SU-DHL-6 (cell line): ENCODE measurements at regions not wholly inside any gene's neighbourhood (a gene's known extent, or its start where the extent isn't known, plus 50 kb on each side); places are given as distances from the start of the nearest gene placed in this dataset.

Experiments used
- H2AFZ ChIP-seq: fragments of 200-600 bp; sonication (generic); 2 replicates; pipeline ENCODE4 v1.6.1; 2014; ENCODE audit warnings: low read depth, mild to moderate bottlenecking, moderate library complexity, mixed read lengths, antibody characterized with exemption, low read length; ENCODE audit not compliant: severe bottlenecking
- H3F3A ChIP-seq: fragments of 200-600 bp; shearing (Covaris generic); 2 replicates; pipeline ENCODE4 v1.6.0; 2016; ENCODE audit warnings: antibody characterized with exemption, mild to moderate bottlenecking; ENCODE audit not compliant: insufficient read depth
- H3K27ac ChIP-seq: fragments of 200-600 bp; sonication (generic); 2 replicates; pipeline ENCODE4 v1.5.1; 2016; ENCODE audit warnings: low read depth, mild to moderate bottlenecking, low read length, moderate library complexity, mixed read lengths
- H3K27me3 ChIP-seq: fragments of 200-600 bp; sonication (generic), shearing (Covaris generic); 2 replicates; pipeline ENCODE4 v1.6.0; 2014; ENCODE audit warnings: mild to moderate bottlenecking, low read length
- H3K36me3 ChIP-seq: fragments of 200-600 bp; sonication (generic); 2 replicates; pipeline ENCODE4 v1.6.1; 2014; ENCODE audit warnings: mild to moderate bottlenecking, low read length, mixed read lengths
- H3K4me2 ChIP-seq: fragments of 300-600, 200-600 bp; shearing (Covaris generic), sonication (generic); 2 replicates; pipeline ENCODE4 v1.6.0; 2014; ENCODE audit warnings: low read length, low read depth, mild to moderate bottlenecking; ENCODE audit not compliant: poor library complexity, severe bottlenecking
- H3K4me3 ChIP-seq: fragments of 200-600 bp; sonication (generic); 2 replicates; pipeline ENCODE4 v1.5.1; 2014; ENCODE audit warnings: antibody characterized with exemption, low read length, mild to moderate bottlenecking, mixed read lengths; ENCODE audit not compliant: insufficient read depth, poor library complexity, severe bottlenecking
- H3K79me2 ChIP-seq: fragments of 200-600 bp; sonication (generic); 2 replicates; pipeline ENCODE4 v1.6.1; 2014; ENCODE audit warnings: mild to moderate bottlenecking, low read length, moderate library complexity; ENCODE audit not compliant: insufficient read depth
- H3K9ac ChIP-seq: fragments of 200-600 bp; sonication (generic); 2 replicates; pipeline ENCODE4 v1.7.0; 2014; ENCODE audit warnings: mild to moderate bottlenecking, low read length
- H3K9me2 ChIP-seq: fragments of 200-600 bp; sonication (generic); replicated peaks from 2 replicates; pipeline ENCODE4 v1.6.1; 2014; ENCODE audit warnings: low read length; ENCODE audit not compliant: insufficient read depth
- H3K9me3 ChIP-seq: fragments of 200-600 bp; sonication (generic); 2 replicates; pipeline ENCODE4 v1.6.1; 2014; ENCODE audit warnings: low read length, mixed read lengths; ENCODE audit not compliant: insufficient read depth
- H4K20me1 ChIP-seq: fragments of 200-600 bp; sonication (generic); 2 replicates; pipeline ENCODE4 v1.6.1; 2014; ENCODE audit warnings: low read depth, mild to moderate bottlenecking, antibody characterized with exemption, low read length, moderate library complexity, mixed read lengths
- EZH2phosphoT487 ChIP-seq: fragments of 200-600 bp; sonication (generic), shearing (Covaris generic); conservative IDR thresholded peaks from 2 replicates; pipeline ENCODE4 v1.6.1; 2018; ENCODE audit warnings: mild to moderate bottlenecking, antibody characterized with exemption, low read length, moderate library complexity, mixed read lengths
- TF ChIP-seq, protein P1 (sequence below): fragments of 200-600 bp; sonication (generic); IDR thresholded peaks from one replicate; pipeline ENCODE4 v1.5.1; 2017; ENCODE audit warnings: antibody characterized with exemption, mild to moderate bottlenecking, low read length, moderate library complexity; ENCODE audit not compliant: insufficient read depth, poor library complexity, severe bottlenecking

DNA sequence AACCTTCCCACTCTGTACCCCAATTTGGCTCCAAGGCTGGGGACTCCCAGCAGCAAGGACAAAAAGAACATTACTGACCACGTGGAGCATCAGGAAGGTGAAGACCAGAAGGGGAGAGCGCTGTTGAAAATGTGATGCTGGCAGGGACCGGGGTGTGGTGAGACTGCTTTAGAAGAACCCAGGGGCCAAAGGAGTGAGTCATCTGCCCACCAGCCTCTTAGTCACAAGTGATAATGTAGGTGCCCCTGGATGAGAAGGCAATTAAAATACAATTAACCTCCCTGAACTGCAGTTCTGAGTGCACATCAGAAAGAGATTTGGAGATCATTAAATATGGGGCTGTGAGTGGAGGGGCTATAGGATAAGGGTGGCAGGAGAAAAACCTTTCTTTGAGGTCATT is 366.6 kb upstream of the CCL2 start:
- Histone ChIP-seq H3K4me3 (no peak overlapping the region), H4K20me1 (no peaks in the 10 kb centered on the region), H3K9me3 (no peaks in the 10 kb centered on the region), H3K9ac (no peak overlapping the region), H3F3A (no peaks in the 10 kb centered on the region), H3K9me2 (no peaks in the 10 kb centered on the region), H3K79me2 (no peaks in the 10 kb centered on the region), H3K4me2 (no peak overlapping the region), H2AFZ (no peak overlapping the region), H3K27ac (no peak overlapping the region), H3K27me3 (no peaks in the 10 kb centered on the region), H3K36me3 (no peaks in the 10 kb centered on the region)
- TF ChIP-seq, protein P1, sequence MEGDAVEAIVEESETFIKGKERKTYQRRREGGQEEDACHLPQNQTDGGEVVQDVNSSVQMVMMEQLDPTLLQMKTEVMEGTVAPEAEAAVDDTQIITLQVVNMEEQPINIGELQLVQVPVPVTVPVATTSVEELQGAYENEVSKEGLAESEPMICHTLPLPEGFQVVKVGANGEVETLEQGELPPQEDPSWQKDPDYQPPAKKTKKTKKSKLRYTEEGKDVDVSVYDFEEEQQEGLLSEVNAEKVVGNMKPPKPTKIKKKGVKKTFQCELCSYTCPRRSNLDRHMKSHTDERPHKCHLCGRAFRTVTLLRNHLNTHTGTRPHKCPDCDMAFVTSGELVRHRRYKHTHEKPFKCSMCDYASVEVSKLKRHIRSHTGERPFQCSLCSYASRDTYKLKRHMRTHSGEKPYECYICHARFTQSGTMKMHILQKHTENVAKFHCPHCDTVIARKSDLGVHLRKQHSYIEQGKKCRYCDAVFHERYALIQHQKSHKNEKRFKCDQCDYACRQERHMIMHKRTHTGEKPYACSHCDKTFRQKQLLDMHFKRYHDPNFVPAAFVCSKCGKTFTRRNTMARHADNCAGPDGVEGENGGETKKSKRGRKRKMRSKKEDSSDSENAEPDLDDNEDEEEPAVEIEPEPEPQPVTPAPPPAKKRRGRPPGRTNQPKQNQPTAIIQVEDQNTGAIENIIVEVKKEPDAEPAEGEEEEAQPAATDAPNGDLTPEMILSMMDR = no peak
- TF ChIP-seq EZH2phosphoT487 = no peak

DNA sequence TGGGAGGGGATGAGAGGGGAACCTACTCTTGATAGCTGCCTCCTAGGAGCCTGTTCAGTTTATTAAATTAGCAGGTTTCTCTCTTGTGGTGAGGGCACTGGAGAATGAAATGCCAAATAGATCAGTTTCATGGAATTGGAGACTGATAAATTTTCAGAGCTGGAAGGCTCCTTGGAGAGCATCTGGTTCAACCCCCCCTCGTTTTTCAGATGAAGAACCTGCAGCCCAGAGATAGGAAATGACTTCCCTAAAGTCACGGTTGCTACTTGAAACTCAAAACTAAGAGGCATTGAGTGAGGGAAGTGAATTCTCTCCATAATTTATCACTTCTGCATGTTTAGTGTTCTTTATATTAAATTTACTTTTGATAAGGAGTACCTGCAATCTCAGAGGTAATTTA is 366.0 kb upstream of the CCL2 start:
- no peak overlapping the region for H3K4me3 ChIP-seq
- H3K9me2 ChIP-seq = no peaks in the 10 kb centered on the region
- H3K27me3 ChIP-seq = no peaks in the 10 kb centered on the region
- H3K27ac ChIP-seq = no peak overlapping the region
- no peaks in the 10 kb centered on the region for H3K9me3 ChIP-seq
- H3K4me2 ChIP-seq = no peak overlapping the region
- H4K20me1 ChIP-seq = no peaks in the 10 kb centered on the region
- TF ChIP-seq, protein P1 = no peak
- no peak for TF ChIP-seq EZH2phosphoT487
- H3F3A ChIP-seq = no peaks in the 10 kb centered on the region
- H2AFZ ChIP-seq = no peak overlapping the region
- H3K79me2 ChIP-seq = no peaks in the 10 kb centered on the region
- H3K36me3 ChIP-seq = no peaks in the 10 kb centered on the region
- no peak overlapping the region for H3K9ac ChIP-seq

DNA sequence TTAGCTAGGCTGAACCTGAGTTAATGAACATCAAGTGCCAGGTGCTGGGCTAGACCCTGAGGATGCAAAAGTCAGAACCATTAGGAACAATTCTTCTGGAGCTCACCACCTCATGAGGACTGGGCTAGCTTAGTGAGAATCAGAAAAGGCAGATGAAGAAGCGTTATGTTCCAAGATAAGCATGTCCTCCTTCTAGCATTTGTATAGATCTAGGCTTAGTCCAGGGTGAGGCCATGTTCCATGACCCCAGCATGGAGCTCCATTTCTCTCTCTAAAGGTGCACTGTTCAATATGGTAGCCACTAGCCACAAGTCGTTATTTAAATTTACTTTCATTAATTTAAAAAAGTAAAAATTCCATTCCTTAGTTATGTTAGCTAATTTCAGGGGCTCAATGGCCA is 365.3 kb upstream of the CCL2 start:
- no peaks in the 10 kb centered on the region for H3K9me2 ChIP-seq
- H3K27ac ChIP-seq = no peak overlapping the region
- no peak overlapping the region for H2AFZ ChIP-seq
- no peaks in the 10 kb centered on the region for H3K79me2 ChIP-seq
- no peaks in the 10 kb centered on the region for H3K36me3 ChIP-seq
- H3K9ac ChIP-seq = no peak overlapping the region
- H3K4me3 ChIP-seq = no peak overlapping the region
- H3K27me3 ChIP-seq = no peaks in the 10 kb centered on the region
- H3F3A ChIP-seq = no peaks in the 10 kb centered on the region
- no peak overlapping the region for H3K4me2 ChIP-seq
- no peak for TF ChIP-seq EZH2phosphoT487
- TF ChIP-seq, protein P1 = no peak
- H4K20me1 ChIP-seq = no peaks in the 10 kb centered on the region
- no peaks in the 10 kb centered on the region for H3K9me3 ChIP-seq
